NOMO-1 (cell line): ENCODE measurements at regions not wholly inside any gene's neighbourhood (a gene's known extent, or its start where the extent isn't known, plus 50 kb on each side); places are given as distances from the start of the nearest gene placed in this dataset.

Source experiments
- DNase-seq, 2 experiments: peaks; one replicate each; lab custom pipeline; 2025; ENCODE audit not compliant: unreplicated experiment in 2 of 2; lab: John Stamatoyannopoulos, UW

GRCh38 chr11:45036010-45036409, 85.3 kb upstream of the TP53I11 start:
- no peak for DNase-seq

DNA sequence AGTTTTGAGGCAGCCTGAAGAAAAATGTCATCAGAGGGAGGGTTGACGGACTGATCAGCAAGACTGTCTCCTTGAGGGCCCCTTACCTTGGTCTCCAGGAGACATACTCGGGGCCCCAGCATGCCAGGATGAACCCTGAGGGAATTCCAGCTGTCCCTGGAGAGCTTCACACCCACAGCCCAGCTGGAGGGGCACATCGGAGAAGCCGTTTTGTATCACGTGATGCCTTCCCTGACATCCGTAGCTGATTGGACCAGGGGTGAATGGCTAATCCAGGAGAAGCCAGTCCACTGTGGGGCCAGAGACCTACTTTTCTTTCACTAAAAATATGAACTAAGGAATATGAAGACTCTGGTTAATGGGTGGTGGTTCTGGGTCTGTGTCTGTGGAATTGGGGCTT, 86.0 kb upstream of the TP53I11 start:
- DNase-seq: no peak

- DNase-seq: no peak
Observed at GRCh38 chr11:45037434-45038005, 86.8 kb upstream of the TP53I11 start.

- no peak for DNase-seq
Observed at GRCh38 chr11:45038923-45039322, 88.2 kb upstream of the TP53I11 start.

- DNase-seq: no peak
Observed at GRCh38 chr11:45041596-45041995, 90.9 kb upstream of the TP53I11 start.

DNA sequence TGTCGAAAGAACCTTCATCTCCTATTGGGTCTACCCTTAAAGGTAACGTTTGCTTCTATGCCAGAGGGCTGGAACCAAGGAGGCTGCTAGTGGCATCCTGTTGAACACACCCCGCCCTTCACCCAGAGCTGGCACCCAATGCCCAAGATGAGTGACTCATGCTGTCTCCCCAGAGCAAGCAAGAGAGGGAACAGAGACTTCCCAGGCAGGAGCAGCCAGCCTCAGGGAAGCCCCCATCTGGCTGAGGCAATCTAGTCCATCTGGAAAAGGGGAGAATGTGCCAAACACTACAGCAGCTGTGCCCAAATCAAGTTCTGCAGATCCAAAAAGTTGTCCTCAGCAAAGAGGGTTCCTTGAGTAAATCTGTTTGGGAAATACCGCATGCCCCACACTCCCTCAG, 91.9 kb upstream of the TP53I11 start:
- no peak for DNase-seq

- DNase-seq: no peak
Observed at GRCh38 chr11:45043755-45044475, 93.2 kb upstream of the TP53I11 start.

GRCh38 chr11:45045683-45046471, 95.2 kb upstream of the TP53I11 start:
- DNase-seq: peak; percentile 76 to 89

DNA sequence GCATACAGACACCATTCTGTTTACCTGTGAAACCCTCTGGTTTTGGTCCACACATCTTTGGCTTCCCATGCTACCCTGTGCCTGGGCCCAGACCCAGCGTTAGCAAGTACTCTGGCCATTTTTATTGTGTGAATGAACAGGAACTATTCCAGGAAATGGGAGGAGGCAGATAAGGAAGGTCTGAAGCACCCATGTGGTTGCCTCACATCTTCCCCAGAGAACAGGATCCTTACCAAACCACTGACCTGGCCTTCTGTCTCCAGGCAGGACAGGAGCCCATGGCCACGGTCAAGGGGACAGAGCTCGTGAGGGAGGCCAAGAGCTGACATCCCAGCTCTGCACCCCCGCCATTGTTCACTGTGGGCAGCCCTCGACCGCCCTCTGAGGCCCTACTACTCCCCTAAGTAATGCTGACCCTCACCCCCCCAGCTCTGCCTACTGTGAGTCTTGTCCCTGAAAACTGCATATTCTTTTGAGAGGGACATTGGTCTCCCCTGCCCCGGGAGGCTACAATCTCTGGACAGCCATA, 97.7 kb upstream of the TP53I11 start:
- DNase-seq: no peak

DNA sequence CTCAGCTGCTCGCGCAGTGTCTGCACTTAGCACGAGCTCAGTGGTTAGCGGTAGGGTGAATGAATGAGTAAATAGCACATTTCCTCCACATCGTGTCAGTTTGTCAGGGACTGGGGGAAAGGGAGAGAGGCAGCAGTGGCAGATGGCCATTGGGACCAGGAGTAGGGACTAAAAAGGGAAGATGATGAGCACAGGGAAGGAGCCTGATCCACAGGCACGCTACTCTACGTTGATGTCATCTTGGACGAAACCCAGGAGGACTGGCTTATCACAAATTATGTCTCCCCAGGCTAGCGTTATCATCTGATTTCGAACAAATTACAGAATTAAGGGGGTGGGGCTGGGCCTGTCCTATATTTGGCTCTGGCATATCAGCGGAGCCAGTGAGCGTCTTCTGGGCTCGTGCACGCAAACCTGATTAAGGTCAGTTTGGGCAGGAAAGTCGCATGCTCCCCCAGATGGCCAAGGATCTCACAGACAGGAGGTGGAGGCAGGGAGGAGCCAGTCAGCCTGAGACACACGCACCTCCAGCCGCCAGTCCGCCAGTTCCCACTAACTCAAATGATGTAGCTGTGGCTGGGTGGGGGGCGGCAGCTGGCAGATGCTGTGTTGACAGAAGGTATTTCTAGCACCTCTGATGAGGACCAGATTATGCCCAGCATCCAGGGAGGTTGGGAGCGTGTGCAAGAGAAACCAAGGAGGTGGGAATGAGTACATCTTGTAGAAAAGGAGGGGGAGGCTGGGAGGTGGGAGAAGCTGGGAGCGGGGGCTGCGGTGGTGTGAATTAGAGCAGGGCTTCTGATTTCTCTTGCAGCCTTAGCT, 97.4 kb upstream of the PRDM11 start:
- DNase-seq: no peak

DNA sequence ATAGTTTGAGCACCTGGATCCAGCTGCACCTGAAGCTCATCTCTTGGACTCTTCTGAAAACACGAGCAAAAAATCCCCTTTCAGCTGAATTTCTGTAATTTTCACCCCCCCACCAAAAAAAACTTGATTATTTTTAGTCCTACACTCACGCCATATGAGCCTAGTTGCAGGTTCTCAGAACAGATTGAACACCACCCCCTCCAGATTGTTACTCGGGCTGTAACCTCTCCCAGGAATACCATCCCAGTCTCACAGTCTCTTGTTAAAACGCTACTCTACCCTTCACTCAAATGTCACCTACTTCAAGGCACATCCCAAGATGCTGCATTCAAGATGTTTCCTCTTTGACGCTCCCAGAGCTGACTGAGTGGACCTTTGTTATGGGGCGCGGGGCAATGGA, 96.3 kb upstream of the PRDM11 start:
- DNase-seq: no peak

- DNase-seq: no peak
Observed at GRCh38 chr11:45051621-45052020, 94.8 kb upstream of the PRDM11 start.

- DNase-seq: no peak
Observed at GRCh38 chr11:45052361-45052760, 94.1 kb upstream of the PRDM11 start.

DNA sequence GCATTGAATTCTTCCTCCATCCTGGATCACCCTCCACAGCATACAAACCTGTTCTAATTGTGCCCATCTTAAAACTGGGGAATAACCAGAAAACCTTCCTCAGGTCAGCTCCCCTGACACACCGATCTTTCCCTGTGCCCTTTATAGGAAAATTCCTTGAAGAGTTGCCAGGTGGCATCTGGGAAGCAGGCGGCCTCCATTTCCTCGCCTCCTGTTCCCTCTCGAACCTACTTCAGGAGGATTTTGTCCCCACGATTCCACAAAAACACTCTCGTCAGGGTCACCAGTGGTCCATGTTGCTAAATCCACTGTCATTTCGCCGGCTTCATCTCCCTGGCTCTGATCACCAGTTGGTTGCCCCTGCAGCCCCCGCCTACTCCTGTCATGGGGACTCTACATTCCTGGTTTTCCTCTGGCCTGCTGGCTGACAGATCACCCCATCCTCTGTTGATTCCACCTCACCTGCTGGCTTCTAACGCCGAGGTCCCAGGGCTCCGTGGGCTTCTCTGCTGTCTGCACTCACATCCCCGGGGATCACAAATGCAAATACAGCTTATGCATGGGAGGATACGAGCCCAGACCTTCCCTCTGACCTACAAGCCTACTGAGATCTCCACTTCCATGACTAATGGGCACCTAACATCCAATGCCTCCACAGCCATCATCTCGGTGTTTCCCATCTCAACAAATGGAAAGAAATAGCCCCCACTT, 92.5 kb upstream of the PRDM11 start:
- DNase-seq: no peak

DNA sequence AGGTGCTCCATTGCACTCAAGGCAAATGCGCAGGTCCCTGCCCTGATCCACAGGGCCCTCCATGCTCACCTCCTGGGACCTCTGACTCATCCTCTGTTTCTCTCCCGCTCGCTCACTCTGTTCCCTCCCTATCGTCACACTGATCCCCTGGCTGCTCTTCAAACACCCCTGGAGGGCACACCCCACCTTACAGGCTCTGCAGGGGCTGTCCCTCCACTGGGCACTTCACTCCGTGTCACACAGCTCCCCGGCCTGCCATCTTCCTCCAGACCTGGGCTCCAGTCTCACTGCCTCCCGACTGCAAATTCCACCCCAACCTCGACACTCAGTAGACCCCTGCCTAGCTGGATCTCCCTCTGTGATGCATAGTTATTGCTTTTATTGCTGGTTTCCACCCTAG, 91.5 kb upstream of the PRDM11 start:
- no peak for DNase-seq

GRCh38 chr11:45056529-45056928, 89.9 kb upstream of the PRDM11 start:
- no peak for DNase-seq

- no peak for DNase-seq
Observed at GRCh38 chr11:45057938-45058646, 88.3 kb upstream of the PRDM11 start.

- no peak for DNase-seq
Observed at GRCh38 chr11:45058647-45058950, 87.8 kb upstream of the PRDM11 start.

DNA sequence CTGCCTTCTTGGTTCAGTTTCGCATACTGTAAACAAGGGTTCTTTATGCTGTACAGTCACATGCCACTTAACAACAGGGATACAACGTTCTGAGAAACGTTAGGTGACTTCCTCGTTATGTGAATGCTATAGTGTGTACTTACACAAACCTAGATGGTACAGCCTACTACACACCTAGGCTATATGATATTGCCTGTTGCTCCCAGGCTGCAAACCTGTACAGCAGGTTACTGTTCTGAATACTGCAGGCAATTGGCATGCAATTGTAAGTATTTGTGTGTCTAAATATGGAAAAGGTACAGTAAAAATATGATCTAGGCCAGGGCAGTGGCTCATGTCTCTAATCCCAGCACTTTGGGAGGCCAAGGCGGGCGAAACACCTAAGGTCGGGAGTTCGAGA, 85.7 kb upstream of the PRDM11 start:
- no peak for DNase-seq

DNA sequence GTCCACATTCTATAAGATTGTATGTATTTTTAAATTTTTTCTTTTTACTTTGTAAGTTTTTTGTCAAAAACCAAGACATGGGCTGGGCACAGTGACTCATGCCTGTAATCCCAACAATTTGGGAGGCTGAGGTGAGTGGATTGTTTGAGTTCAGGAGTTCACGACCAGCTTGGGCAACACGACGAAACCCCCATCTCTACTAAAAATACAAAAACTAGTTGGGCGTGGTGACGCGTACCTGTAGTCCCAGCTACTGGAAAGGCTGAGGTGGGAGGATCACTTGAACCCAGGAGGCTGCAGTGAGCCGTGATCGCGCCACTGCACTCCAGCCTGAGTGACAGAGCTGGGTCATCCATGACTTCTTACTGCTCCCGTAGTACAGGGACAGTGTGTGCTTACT, 84.8 kb upstream of the PRDM11 start:
- no peak for DNase-seq
